Esophagus squamous epithelium (tissue), 4 donors: ENCODE measurements at regions not wholly inside any gene's neighbourhood (a gene's known extent, or its start where the extent isn't known, plus 50 kb on each side); places are given as distances from the start of the nearest gene placed in this dataset.

Experiments used
- POLR2A ChIP-seq, 4 donors: fragments of 450-650 bp; IDR thresholded peaks; one replicate each; pipeline ENCODE4 v1.6.1; 2017; ENCODE audit warnings: antibody characterized with exemption in 4 of 4, mild to moderate bottlenecking in 4 of 4, moderate library complexity in 3 of 4
- TF ChIP-seq, protein P1 (sequence below), 6 experiments: fragments of 450-650 bp in 4 of 6; fragments of 200-600 bp in 2 of 6; sonication (generic) in 2 of 6; IDR thresholded peaks; one replicate each; pipeline ENCODE4 v1.5.1; 2016 to 2019; ENCODE audit warnings: antibody characterized with exemption in 6 of 6, mild to moderate bottlenecking in 4 of 6, moderate library complexity in 4 of 6

DNA sequence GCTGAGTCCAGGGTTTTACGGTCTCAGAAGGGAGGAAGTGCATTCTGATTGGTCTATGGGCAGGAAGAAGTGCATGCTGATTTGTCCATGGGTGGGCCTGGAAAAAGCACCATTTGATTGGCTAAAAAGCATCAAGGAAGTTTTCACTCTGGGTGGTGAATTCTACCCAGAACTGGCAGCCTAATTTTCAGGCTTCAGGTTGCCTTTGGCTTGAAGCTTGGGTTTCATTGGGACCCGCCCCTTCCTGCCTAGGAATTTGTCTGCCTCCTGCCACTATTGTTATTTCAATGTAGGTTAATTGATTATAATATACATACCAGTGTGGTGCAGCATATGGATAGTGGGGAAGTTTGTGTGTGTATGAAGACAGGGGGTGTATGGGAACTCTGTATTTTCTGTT, 1355.9 kb downstream of the SI start:
- TF ChIP-seq, protein P1, sequence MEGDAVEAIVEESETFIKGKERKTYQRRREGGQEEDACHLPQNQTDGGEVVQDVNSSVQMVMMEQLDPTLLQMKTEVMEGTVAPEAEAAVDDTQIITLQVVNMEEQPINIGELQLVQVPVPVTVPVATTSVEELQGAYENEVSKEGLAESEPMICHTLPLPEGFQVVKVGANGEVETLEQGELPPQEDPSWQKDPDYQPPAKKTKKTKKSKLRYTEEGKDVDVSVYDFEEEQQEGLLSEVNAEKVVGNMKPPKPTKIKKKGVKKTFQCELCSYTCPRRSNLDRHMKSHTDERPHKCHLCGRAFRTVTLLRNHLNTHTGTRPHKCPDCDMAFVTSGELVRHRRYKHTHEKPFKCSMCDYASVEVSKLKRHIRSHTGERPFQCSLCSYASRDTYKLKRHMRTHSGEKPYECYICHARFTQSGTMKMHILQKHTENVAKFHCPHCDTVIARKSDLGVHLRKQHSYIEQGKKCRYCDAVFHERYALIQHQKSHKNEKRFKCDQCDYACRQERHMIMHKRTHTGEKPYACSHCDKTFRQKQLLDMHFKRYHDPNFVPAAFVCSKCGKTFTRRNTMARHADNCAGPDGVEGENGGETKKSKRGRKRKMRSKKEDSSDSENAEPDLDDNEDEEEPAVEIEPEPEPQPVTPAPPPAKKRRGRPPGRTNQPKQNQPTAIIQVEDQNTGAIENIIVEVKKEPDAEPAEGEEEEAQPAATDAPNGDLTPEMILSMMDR (IDR thresholded peaks at IDR 0.05), result no peak
- TF ChIP-seq POLR2A (IDR thresholded peaks at IDR 0.05), result no peak
